ENCODE measurements at regions not wholly inside any gene's neighbourhood (a gene's known extent, or its start where the extent isn't known, plus 50 kb on each side); places are given as distances from the start of the nearest gene placed in this dataset.

- TF ChIP-seq CTCF (IDR thresholded peaks at IDR 0.05; ENCODE audit: low read length) (no peak), EZH2phosphoT487 (IDR thresholded peaks at IDR 0.05; ENCODE audit: low read length) (no peak)
Observed at GRCh38 chr16:64425381-64425780, 696.5 kb downstream of the CDH11 start.
